GM12878 (cell line): ENCODE measurements at regions not wholly inside any gene's neighbourhood (a gene's known extent, or its start where the extent isn't known, plus 50 kb on each side); places are given as distances from the start of the nearest gene placed in this dataset.
A peak's percentile ranks its signal among the peaks of the same experiment; 100 is the strongest.

Experiments used
- ATAC-seq: fragments of 200-7000 bp; cut with Tn5 transposase; 3 replicates; pipeline ENCODE4 v1.9.1; 2020; ENCODE audit warnings: mild to moderate bottlenecking, moderate library complexity
- BruUV-seq: library from RNA; stranded (reverse); fragments of 400-500 nt; replicated peaks from 2 replicates; lab custom pipeline; 2021; lab: Mats Ljungman, UMichigan
- CTCF ChIA-PET: fragments of 300-600 bp; sonication (Branson Sonifier 250); formaldehyde crosslinking; extraction: SDS; loops from one replicate; lab custom pipeline; 2021; ENCODE audit warnings: inconsistent platforms; lab: Yijun Ruan, JAX
- POLR2A ChIA-PET: fragments of 350-600 bp; formaldehyde crosslinking; extraction: SDS; loops from one replicate; lab custom pipeline; 2021; ENCODE audit warnings: inconsistent platforms; lab: Charles Lee
- RAD21 ChIA-PET: fragments of 300-600 bp; sonication (Branson Sonifier 250); formaldehyde crosslinking; loops from one replicate; lab custom pipeline; 2023; ENCODE audit warnings: antibody characterized with exemption; ENCODE audit not compliant: unreplicated experiment; lab: Charles Lee
- SMC1A ChIA-PET: fragments of 300-600 bp; sonication (Branson Sonifier 250); formaldehyde crosslinking; loops from one replicate; lab custom pipeline; 2023; ENCODE audit not compliant: unreplicated experiment, uncharacterized antibody; lab: Charles Lee
- DNase-seq: peaks from one replicate; pipeline ENCODE4 v3.0.0-alpha.2; 2011; ENCODE audit warnings: low read depth, low spot score
- FAIRE-seq: peaks from 3 replicates; lab custom pipeline; 2011; peaks lifted over from hg19 to GRCh38; lab: Jason Lieb, UNC
- H2AFZ ChIP-seq: 2 replicates; pipeline ENCODE4 v1.6.0; 2011; ENCODE audit warnings: low read depth, low read length, control low read depth; ENCODE audit not compliant: control insufficient read depth
- H3K27ac ChIP-seq: 2 replicates; pipeline ENCODE4 v1.5.1; 2011; ENCODE audit warnings: control low read depth; ENCODE audit not compliant: control insufficient read depth, insufficient read depth
- H3K27me3 ChIP-seq, 2 experiments: replicated peaks in 1 of 2; 2 replicates each; pipeline versions ENCODE4 v1.6.0 to v1.6.1; 2011; ENCODE audit warnings: low read length in 1 of 2; ENCODE audit not compliant: control insufficient read depth in 2 of 2, insufficient read depth in 2 of 2
- H3K36me3 ChIP-seq, 2 experiments: 2 replicates each; pipeline ENCODE4 v1.5.1; 2011; ENCODE audit warnings: low read length in 1 of 2; ENCODE audit not compliant: control insufficient read depth in 2 of 2, insufficient read depth in 2 of 2
- H3K4me1 ChIP-seq: 2 replicates; pipeline ENCODE4 v1.6.1; 2011; ENCODE audit warnings: mild to moderate bottlenecking, low read length, moderate library complexity, mixed read lengths; ENCODE audit not compliant: control insufficient read depth, insufficient read depth
- H3K4me2 ChIP-seq: 2 replicates; pipeline ENCODE4 v1.6.0; 2011; ENCODE audit warnings: control low read depth; ENCODE audit not compliant: control insufficient read depth, insufficient read depth
- H3K4me3 ChIP-seq: fragments of 200-600 bp; sonication (generic); 2 replicates; pipeline ENCODE4 v1.5.1; 2016
- H3K79me2 ChIP-seq: 2 replicates; pipeline ENCODE4 v1.6.0; 2011; ENCODE audit warnings: low read length; ENCODE audit not compliant: control insufficient read depth, insufficient read depth
- H3K9ac ChIP-seq: 2 replicates; pipeline ENCODE4 v1.8.0; 2011; ENCODE audit warnings: low read length, control low read depth, mixed read lengths; ENCODE audit not compliant: control insufficient read depth, insufficient read depth
- H3K9me3 ChIP-seq: replicated peaks from 3 replicates; pipeline ENCODE4 v1.5.1; 2011; ENCODE audit warnings: mild to moderate bottlenecking, low read length; ENCODE audit not compliant: control insufficient read depth, insufficient read depth
- H4K20me1 ChIP-seq: 2 replicates; pipeline ENCODE4 v1.6.0; 2011; ENCODE audit not compliant: control insufficient read depth, insufficient read depth
- BCL3 ChIP-seq: IDR thresholded peaks from 2 replicates; pipeline ENCODE4 v1.6.1; 2011; ENCODE audit warnings: borderline replicate concordance, low read depth, mild to moderate bottlenecking, moderate library complexity, low read length; ENCODE audit not compliant: insufficient read depth, poor library complexity, severe bottlenecking
- DPF2 ChIP-seq: fragments of 450-650 bp; IDR thresholded peaks from 2 replicates; pipeline ENCODE4 v1.6.1; 2017; ENCODE audit warnings: mild to moderate bottlenecking
- ESRRA ChIP-seq: IDR thresholded peaks from 2 replicates; pipeline ENCODE4 v1.6.1; 2012; ENCODE audit warnings: mild to moderate bottlenecking, low read length, improper control_type of control experiment
- MTA3 ChIP-seq: IDR thresholded peaks from 2 replicates; pipeline ENCODE4 v1.6.1; 2012; ENCODE audit warnings: low read length, inconsistent platforms, borderline replicate concordance
- NR2C1 ChIP-seq: fragments of 450-650 bp; IDR thresholded peaks from 2 replicates; pipeline ENCODE4 v1.6.1; 2017; ENCODE audit warnings: antibody characterized with exemption, mild to moderate bottlenecking, moderate library complexity
- RBBP5 ChIP-seq: fragments of 200-600 bp; sonication (generic); conservative IDR thresholded peaks from 2 replicates; pipeline ENCODE4 v1.6.1; 2016
- RELA ChIP-seq: fragments of 450-650 bp; IDR thresholded peaks from 2 replicates; pipeline ENCODE4 v1.8.0; 2014; ENCODE audit warnings: borderline replicate concordance; ENCODE audit not compliant: partially characterized antibody
- RELB ChIP-seq: fragments of 450-650 bp; IDR thresholded peaks from 2 replicates; pipeline ENCODE4 v1.6.1; 2017; ENCODE audit warnings: low read depth, mild to moderate bottlenecking, moderate library complexity
- RUNX3 ChIP-seq: IDR thresholded peaks from 2 replicates; pipeline ENCODE4 v1.6.1; 2012; ENCODE audit warnings: low read length, inconsistent platforms
- ZNF622 ChIP-seq: fragments of 450-650 bp; IDR thresholded peaks from 2 replicates; pipeline ENCODE4 v1.6.1; 2017; ENCODE audit warnings: mild to moderate bottlenecking, inconsistent platforms
- WGBS: methylation state at CpG from one replicate; pipeline ENCODE4 v1.1.6; 2016; ENCODE audit warnings: low lambda C conversion rate; ENCODE audit not compliant: insufficient replicate concordance, insufficient coverage; ENCODE audit errors: missing lambda C conversion rate; 5-methylcytosine and 5-hydroxymethylcytosine counted together
- in situ Hi-C: fragments of 300-500 bp; cut with MboI; formaldehyde crosslinking; loops from 9 replicates; pipeline ENCODE4 v1.14.3; 2018; ENCODE audit warnings: mixed read lengths
- intact Hi-C: fragments of 100-400 bp; cut with micrococcal nuclease; formaldehyde crosslinking; loops from one replicate; pipeline ENCODE4 v1.14.2; 2022; ENCODE audit not compliant: unreplicated experiment

GRCh38 chr2:46827274-46828134, 88.1 kb downstream of the MCFD2 start:
- TF ChIP-seq BCL3: peak; percentile 27
- TF ChIP-seq RBBP5: no peak
- H3K79me2 ChIP-seq: no peaks in the 10 kb centered on the region
- intact Hi-C loops: no loop called here
- ChIA-PET SMC1A (no interaction called here), CTCF (no interaction called here), POLR2A (no interaction called here), RAD21 (no interaction called here)
- in situ Hi-C loops: no loop called here
- no peak overlapping the region for H2AFZ ChIP-seq
- 11% methylated on average over 11 of the region's 12 CpGs for WGBS
- DNase-seq: no peak
- no peaks in the 10 kb centered on the region for H3K9me3 ChIP-seq
- no peak overlapping the region for H3K4me3 ChIP-seq
- ATAC-seq: no peak
- no peak overlapping the region for H3K27ac ChIP-seq
- no peak overlapping the region for H3K9ac ChIP-seq
- H3K36me3 ChIP-seq: no peaks in the 10 kb centered on the region
- H3K4me2 ChIP-seq: no peak overlapping the region
- no TSS peak for BruUV-seq
- no peaks in the 10 kb centered on the region for H3K4me1 ChIP-seq
- H4K20me1 ChIP-seq: no peaks in the 10 kb centered on the region
- H3K27me3 ChIP-seq: peaks cover 3 to 7% of the 10 kb centered on the region in 2 experiments; a peak in 3 of 4 replicates
- FAIRE-seq: no peak

GRCh38 chr2:46826569-46827245, 88.9 kb downstream of the MCFD2 start:
- Histone ChIP-seq H2AFZ (no peak overlapping the region), H3K79me2 (no peaks in the 10 kb centered on the region), H3K9ac (no peak overlapping the region), H3K36me3 (no peaks in the 10 kb centered on the region), H3K4me3 (no peak overlapping the region), H3K27me3 (peaks cover 3 to 7% of the 10 kb centered on the region in 2 experiments; a peak in 3 of 4 replicates), H3K4me1 (no peaks in the 10 kb centered on the region), H3K27ac (no peak overlapping the region), H3K9me3 (no peaks in the 10 kb centered on the region), H3K4me2 (no peak overlapping the region), H4K20me1 (no peaks in the 10 kb centered on the region)
- intact Hi-C loops (no loop called here), in situ Hi-C loops (no loop called here)
- BruUV-seq: no TSS peak
- WGBS: 45% methylated on average over 12 of the region's 15 CpGs
- RAD21 ChIA-PET: no interaction called here
- CTCF ChIA-PET: no interaction called here
- FAIRE-seq (no peak), DNase-seq (no peak), ATAC-seq (no peak)
- POLR2A ChIA-PET: no interaction called here
- SMC1A ChIA-PET: no interaction called here
- TF ChIP-seq NR2C1 (no peak), ZNF622 (no peak), RELB (no peak), MTA3 (no peak), DPF2 (no peak), RUNX3 (no peak), ESRRA (no peak), RELA (no peak)
